ENCODE measurements at regions not wholly inside any gene's neighbourhood (a gene's known extent, or its start where the extent isn't known, plus 50 kb on each side); places are given as distances from the start of the nearest gene placed in this dataset.

DNA sequence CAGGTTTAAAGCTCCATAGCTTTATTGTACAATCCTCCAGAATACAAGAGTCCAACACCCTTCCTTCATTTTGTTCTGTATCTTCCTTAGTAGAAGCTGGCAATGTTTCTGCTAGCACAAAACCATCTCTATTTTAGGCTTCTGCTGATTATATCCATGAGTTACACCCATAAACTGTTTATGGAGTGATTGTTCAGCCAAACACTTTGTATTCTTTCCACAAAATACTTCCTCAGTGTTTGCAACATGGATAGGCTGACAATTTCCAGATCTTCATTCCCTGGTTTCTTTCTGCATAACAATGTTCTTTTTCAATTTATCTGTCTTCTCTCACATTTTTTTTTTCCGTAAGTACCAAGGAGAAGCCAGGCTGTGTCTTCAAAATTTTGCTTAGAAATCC, 839.9 kb upstream of the CDH8 start:
- no peak for TF ChIP-seq FOXM1 (IDR thresholded peaks at IDR 0.05; ENCODE audit: borderline replicate concordance, low read depth)
- TF ChIP-seq, protein P1, sequence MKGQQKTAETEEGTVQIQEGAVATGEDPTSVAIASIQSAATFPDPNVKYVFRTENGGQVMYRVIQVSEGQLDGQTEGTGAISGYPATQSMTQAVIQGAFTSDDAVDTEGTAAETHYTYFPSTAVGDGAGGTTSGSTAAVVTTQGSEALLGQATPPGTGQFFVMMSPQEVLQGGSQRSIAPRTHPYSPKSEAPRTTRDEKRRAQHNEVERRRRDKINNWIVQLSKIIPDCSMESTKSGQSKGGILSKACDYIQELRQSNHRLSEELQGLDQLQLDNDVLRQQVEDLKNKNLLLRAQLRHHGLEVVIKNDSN (IDR thresholded peaks at IDR 0.05): no peak
- no peak for TF ChIP-seq CREB1 (IDR thresholded peaks at IDR 0.05; ENCODE audit: low read depth)
- no peak for TF ChIP-seq ZBTB7A (IDR thresholded peaks at IDR 0.05; ENCODE audit: low read depth)

DNA sequence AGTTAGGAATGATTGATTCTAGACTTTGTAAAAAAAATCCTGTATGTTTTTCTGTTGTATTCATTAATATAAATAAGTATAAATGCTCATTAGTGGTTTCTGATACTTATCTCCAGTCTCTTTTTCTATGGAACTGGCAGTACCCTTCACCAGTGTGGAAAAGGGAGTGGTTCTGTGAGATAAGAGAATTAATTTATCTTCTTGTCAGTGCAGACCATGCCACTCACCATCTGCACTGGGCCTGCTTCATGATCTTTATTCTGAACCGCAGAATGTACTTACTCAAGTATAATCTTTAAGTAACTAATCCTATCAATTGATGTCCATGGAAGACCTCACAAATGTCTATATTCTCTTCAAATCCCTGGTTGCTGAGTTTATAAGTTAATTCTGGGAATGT, 836.1 kb upstream of the CDH8 start:
- TF ChIP-seq TCF12 (IDR thresholded peaks at IDR 0.05; ENCODE audit: low read depth) (no peak), CREB1 (IDR thresholded peaks at IDR 0.05; ENCODE audit: low read depth) (no peak), TAF1 (IDR thresholded peaks at IDR 0.05; ENCODE audit: low read depth) (no peak), ZBTB7A (IDR thresholded peaks at IDR 0.05; ENCODE audit: low read depth) (no peak), CEBPB (IDR thresholded peaks at IDR 0.05) (no peak), EGR1 (IDR thresholded peaks at IDR 0.05) (no peak), YY1 (IDR thresholded peaks at IDR 0.05; ENCODE audit: low read depth) (no peak)
- TF ChIP-seq, protein P1 (IDR thresholded peaks at IDR 0.05): no peak

DNA sequence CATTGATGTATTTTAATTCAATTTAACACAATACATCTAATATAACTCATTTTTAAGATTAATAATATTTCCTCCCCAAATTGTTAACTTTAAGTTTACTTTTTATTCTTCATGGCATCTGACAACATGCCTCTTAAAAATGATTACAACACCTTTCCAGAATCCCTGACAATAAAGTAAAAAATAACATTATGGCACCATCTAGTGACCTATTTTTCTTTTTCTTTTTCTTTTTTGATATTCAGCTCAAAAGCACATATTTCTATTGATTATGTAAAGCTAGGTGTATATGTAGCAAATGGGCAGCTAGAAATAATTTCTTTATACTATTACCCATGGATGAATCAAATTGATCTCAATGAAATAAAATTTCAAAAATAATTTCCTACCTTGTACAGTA, 834.3 kb upstream of the CDH8 start:
- TF ChIP-seq, protein P1 (IDR thresholded peaks at IDR 0.05): no peak
- TF ChIP-seq YY1 (IDR thresholded peaks at IDR 0.05; ENCODE audit: low read depth) (no peak), EP300 (IDR thresholded peaks at IDR 0.05; ENCODE audit: borderline replicate concordance) (no peak), CEBPB (IDR thresholded peaks at IDR 0.05) (no peak), FOXM1 (IDR thresholded peaks at IDR 0.05; ENCODE audit: borderline replicate concordance, low read depth) (no peak), CREB1 (IDR thresholded peaks at IDR 0.05; ENCODE audit: low read depth) (no peak), ZBTB7A (IDR thresholded peaks at IDR 0.05; ENCODE audit: low read depth) (no peak)
- TF ChIP-seq, protein P2, sequence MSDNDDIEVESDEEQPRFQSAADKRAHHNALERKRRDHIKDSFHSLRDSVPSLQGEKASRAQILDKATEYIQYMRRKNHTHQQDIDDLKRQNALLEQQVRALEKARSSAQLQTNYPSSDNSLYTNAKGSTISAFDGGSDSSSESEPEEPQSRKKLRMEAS (IDR thresholded peaks at IDR 0.05): no peak

DNA sequence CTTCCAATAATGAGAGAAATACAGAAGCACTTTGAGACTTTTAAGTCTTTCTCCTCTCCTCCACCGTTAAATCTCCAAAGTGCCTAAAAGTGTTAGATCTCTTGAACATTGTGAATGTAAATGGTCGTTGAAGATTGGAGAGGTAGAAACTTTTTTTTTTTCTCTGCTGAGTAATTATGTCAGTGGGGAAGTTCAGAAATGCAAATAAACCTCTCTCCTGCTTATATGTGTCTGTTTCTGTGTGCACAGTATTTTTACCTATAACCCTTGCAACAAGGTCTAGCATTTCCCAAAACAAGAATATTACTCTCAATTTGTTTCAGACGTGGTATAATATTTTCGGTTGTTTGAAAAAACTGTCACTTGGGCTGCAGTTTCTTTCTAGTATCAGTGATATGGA, 833.6 kb upstream of the CDH8 start:
- TF ChIP-seq EP300 (IDR thresholded peaks at IDR 0.05; ENCODE audit: borderline replicate concordance) (no peak), RAD21 (IDR thresholded peaks at IDR 0.05; ENCODE audit: low read depth) (no peak), CEBPB (IDR thresholded peaks at IDR 0.05) (no peak), TCF12 (IDR thresholded peaks at IDR 0.05; ENCODE audit: low read depth) (no peak), CREB1 (IDR thresholded peaks at IDR 0.05; ENCODE audit: low read depth) (no peak), NFIC (IDR thresholded peaks at IDR 0.05) (no peak)

DNA sequence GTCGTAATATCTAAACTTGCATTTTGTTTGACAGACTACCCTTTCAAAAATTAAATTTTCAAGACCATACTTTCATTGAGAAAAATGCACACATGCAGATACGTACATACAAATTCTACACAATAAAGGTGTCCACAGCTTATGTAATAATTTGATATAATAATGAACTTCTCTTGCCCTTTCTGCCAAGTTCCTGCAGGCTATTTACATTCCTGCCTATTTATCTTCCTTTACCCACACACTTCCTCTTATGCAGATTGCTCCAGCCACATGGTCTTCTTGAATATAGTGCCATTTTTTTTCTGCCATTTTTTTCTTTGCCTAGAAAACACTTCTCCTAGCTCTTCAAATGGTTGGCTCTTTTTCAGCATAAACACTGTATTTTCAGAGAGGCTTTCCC, 826.9 kb upstream of the CDH8 start:
- TF ChIP-seq NFIC (IDR thresholded peaks at IDR 0.05) (no peak), YY1 (IDR thresholded peaks at IDR 0.05; ENCODE audit: low read depth) (no peak), TEAD4 (IDR thresholded peaks at IDR 0.05) (no peak), ZBTB7A (IDR thresholded peaks at IDR 0.05; ENCODE audit: low read depth) (no peak), TCF12 (IDR thresholded peaks at IDR 0.05; ENCODE audit: low read depth) (no peak), RAD21 (IDR thresholded peaks at IDR 0.05; ENCODE audit: low read depth) (no peak), CREB1 (IDR thresholded peaks at IDR 0.05; ENCODE audit: low read depth) (no peak), EP300 (IDR thresholded peaks at IDR 0.05; ENCODE audit: borderline replicate concordance) (no peak)
- TF ChIP-seq, protein P2 (IDR thresholded peaks at IDR 0.05): no peak
- TF ChIP-seq, protein P3, sequence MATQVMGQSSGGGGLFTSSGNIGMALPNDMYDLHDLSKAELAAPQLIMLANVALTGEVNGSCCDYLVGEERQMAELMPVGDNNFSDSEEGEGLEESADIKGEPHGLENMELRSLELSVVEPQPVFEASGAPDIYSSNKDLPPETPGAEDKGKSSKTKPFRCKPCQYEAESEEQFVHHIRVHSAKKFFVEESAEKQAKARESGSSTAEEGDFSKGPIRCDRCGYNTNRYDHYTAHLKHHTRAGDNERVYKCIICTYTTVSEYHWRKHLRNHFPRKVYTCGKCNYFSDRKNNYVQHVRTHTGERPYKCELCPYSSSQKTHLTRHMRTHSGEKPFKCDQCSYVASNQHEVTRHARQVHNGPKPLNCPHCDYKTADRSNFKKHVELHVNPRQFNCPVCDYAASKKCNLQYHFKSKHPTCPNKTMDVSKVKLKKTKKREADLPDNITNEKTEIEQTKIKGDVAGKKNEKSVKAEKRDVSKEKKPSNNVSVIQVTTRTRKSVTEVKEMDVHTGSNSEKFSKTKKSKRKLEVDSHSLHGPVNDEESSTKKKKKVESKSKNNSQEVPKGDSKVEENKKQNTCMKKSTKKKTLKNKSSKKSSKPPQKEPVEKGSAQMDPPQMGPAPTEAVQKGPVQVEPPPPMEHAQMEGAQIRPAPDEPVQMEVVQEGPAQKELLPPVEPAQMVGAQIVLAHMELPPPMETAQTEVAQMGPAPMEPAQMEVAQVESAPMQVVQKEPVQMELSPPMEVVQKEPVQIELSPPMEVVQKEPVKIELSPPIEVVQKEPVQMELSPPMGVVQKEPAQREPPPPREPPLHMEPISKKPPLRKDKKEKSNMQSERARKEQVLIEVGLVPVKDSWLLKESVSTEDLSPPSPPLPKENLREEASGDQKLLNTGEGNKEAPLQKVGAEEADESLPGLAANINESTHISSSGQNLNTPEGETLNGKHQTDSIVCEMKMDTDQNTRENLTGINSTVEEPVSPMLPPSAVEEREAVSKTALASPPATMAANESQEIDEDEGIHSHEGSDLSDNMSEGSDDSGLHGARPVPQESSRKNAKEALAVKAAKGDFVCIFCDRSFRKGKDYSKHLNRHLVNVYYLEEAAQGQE (IDR thresholded peaks at IDR 0.05; ENCODE audit: low read depth): no peak

DNA sequence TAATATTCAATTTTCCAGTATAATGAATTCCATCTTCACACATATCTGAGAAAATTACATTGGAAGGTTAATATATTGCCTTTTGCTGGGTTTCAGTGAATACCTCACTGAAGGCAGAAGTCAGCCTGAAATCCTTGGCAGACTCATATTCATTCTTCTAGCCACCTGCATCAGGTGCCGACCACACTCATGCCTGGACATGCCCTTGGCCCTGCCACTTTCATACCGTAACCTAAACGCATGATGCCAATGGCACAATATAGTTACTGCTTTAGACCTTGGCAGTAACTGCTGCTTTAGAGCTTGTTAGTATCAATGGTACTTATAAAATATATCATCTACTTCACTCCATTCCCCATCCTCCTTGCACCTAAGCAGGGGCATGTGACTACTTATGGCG, 817.6 kb upstream of the CDH8 start:
- no peak for TF ChIP-seq CEBPB (IDR thresholded peaks at IDR 0.05)
- no peak for TF ChIP-seq EGR1 (IDR thresholded peaks at IDR 0.05)
- TF ChIP-seq TAF1 (IDR thresholded peaks at IDR 0.05; ENCODE audit: low read depth): no peak
- no peak for TF ChIP-seq ZBTB7A (IDR thresholded peaks at IDR 0.05; ENCODE audit: low read depth)

DNA sequence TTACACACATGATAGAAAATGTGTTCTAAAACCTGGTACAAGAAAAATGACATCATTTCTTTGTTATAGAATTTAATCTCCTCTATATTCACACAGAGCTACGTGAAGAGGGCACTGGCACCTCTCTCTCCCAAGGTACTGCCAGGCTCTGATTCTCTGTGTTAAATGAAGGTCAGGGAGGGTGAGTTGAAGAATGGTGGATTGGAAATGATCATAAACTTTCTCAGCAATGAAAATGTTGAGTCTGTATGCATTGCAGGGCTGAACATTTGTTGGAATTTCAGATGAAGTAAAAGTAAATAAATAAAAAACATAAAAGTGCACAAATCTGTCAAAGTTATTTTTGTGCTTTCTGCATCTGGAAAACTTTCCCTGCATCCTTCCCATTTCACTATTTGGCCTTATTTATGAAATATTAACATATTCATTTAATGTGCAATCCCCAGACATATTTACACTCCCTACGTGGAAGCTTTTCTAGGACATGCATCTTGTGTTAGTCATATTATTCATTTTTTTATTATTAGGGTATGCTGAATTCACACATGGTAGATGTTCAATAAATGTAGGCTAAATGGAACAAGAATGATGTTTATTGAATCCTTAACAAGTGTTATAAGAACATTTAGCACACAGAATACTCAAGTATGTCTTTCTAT, 810.3 kb upstream of the CDH8 start:
- no peak for TF ChIP-seq EGR1 (IDR thresholded peaks at IDR 0.05)
- TF ChIP-seq TAF1 (IDR thresholded peaks at IDR 0.05; ENCODE audit: low read depth): no peak
- TF ChIP-seq CEBPB (IDR thresholded peaks at IDR 0.05): no peak
- TF ChIP-seq RAD21 (IDR thresholded peaks at IDR 0.05; ENCODE audit: low read depth): no peak
- TF ChIP-seq, protein P2 (IDR thresholded peaks at IDR 0.05): no peak
- TF ChIP-seq NFIC (IDR thresholded peaks at IDR 0.05): no peak
- TF ChIP-seq CREB1 (IDR thresholded peaks at IDR 0.05; ENCODE audit: low read depth): no peak
- TF ChIP-seq TEAD4 (IDR thresholded peaks at IDR 0.05): no peak
- TF ChIP-seq FOXM1 (IDR thresholded peaks at IDR 0.05; ENCODE audit: borderline replicate concordance, low read depth): no peak
- no peak for TF ChIP-seq EP300 (IDR thresholded peaks at IDR 0.05; ENCODE audit: borderline replicate concordance)
- TF ChIP-seq ZBTB7A (IDR thresholded peaks at IDR 0.05; ENCODE audit: low read depth): no peak
- no peak for TF ChIP-seq YY1 (IDR thresholded peaks at IDR 0.05; ENCODE audit: low read depth)
- TF ChIP-seq, protein P3 (IDR thresholded peaks at IDR 0.05; ENCODE audit: low read depth): no peak
- TF ChIP-seq, protein P1 (IDR thresholded peaks at IDR 0.05): no peak
- no peak for TF ChIP-seq TCF12 (IDR thresholded peaks at IDR 0.05; ENCODE audit: low read depth)
